T-helper 2 cell (primary cell): ENCODE measurements at regions not wholly inside any gene's neighbourhood (a gene's known extent, or its start where the extent isn't known, plus 50 kb on each side); places are given as distances from the start of the nearest gene placed in this dataset.

Experiments used
- DNase-seq, 5 experiments: peaks; one replicate each; pipeline versions ENCODE4 v3.0.0 to v3.0.0-alpha.2; 2012 to 2022

GRCh38 chr11:92482492-92483060 is 258.0 kb downstream of the FAT3 start:
- no peak for DNase-seq

GRCh38 chr11:92484570-92484969 is 260.0 kb downstream of the FAT3 start:
- DNase-seq: no peak

- DNase-seq: no peak
Observed at GRCh38 chr11:92489826-92490399, 265.3 kb downstream of the FAT3 start.

GRCh38 chr11:92492372-92492771 is 267.8 kb downstream of the FAT3 start:
- DNase-seq: no peak

GRCh38 chr11:92495107-92495793 is 270.6 kb downstream of the FAT3 start:
- DNase-seq: no peak

- DNase-seq: no peak
Observed at GRCh38 chr11:92500453-92500852, 275.8 kb downstream of the FAT3 start.

- DNase-seq: no peak
Observed at GRCh38 chr11:92501066-92501739, 276.6 kb downstream of the FAT3 start.

- DNase-seq: no peak
Observed at GRCh38 chr11:92504004-92504403, 279.4 kb downstream of the FAT3 start.

- no peak for DNase-seq
Observed at GRCh38 chr11:92504534-92504933, 279.9 kb downstream of the FAT3 start.

- no peak for DNase-seq
Observed at GRCh38 chr11:92505689-92506088, 281.1 kb downstream of the FAT3 start.

- no peak for DNase-seq
Observed at GRCh38 chr11:92506809-92507336, 282.3 kb downstream of the FAT3 start.

- DNase-seq: no peak
Observed at GRCh38 chr11:92510591-92510990, 286.0 kb downstream of the FAT3 start.

- no peak for DNase-seq
Observed at GRCh38 chr11:92511522-92512203, 287.0 kb downstream of the FAT3 start.

- no peak for DNase-seq
Observed at GRCh38 chr11:92512204-92512569, 287.6 kb downstream of the FAT3 start.

- DNase-seq: no peak
Observed at GRCh38 chr11:92523611-92524010, 299.0 kb downstream of the FAT3 start.

- DNase-seq: no peak
Observed at GRCh38 chr11:92524542-92524941, 299.9 kb downstream of the FAT3 start.

- no peak for DNase-seq
Observed at GRCh38 chr11:92527467-92527866, 302.8 kb downstream of the FAT3 start.

- no peak for DNase-seq
Observed at GRCh38 chr11:92528001-92528400, 303.4 kb downstream of the FAT3 start.

- no peak for DNase-seq
Observed at GRCh38 chr11:92531065-92531739, 306.6 kb downstream of the FAT3 start.

GRCh38 chr11:92533657-92534335 is 309.2 kb downstream of the FAT3 start:
- DNase-seq: no peak

GRCh38 chr11:92536883-92537282 is 312.3 kb downstream of the FAT3 start:
- no peak for DNase-seq

GRCh38 chr11:92540096-92540495 is 315.5 kb downstream of the FAT3 start:
- DNase-seq: no peak
